PFSK-1 (cell line): ENCODE measurements at regions not wholly inside any gene's neighbourhood (a gene's known extent, or its start where the extent isn't known, plus 50 kb on each side); places are given as distances from the start of the nearest gene placed in this dataset.

ENCODE experiments used
- FOXP2 ChIP-seq: optimal IDR thresholded peaks from 2 replicates; pipeline ENCODE3; 2011; ENCODE audit warnings: borderline replicate concordance, control low read depth, inconsistent platforms; ENCODE audit not compliant: insufficient read depth; ENCODE audit errors: extremely low read length, extremely low read depth
- POLR2AphosphoS5 ChIP-seq: IDR thresholded peaks from 2 replicates; pipeline ENCODE4 v1.6.1; 2012; ENCODE audit warnings: low read depth, mild to moderate bottlenecking, control low read depth, low read length, moderate library complexity
- SIN3A ChIP-seq: IDR thresholded peaks from 2 replicates; pipeline ENCODE4 v1.6.1; 2012; ENCODE audit warnings: mild to moderate bottlenecking, low read length, moderate library complexity, borderline replicate concordance; ENCODE audit not compliant: insufficient read depth
- TAF1 ChIP-seq: IDR thresholded peaks from 2 replicates; pipeline ENCODE4 v1.6.1; 2012; ENCODE audit warnings: low read length, control low read depth, borderline replicate concordance; ENCODE audit not compliant: insufficient read depth
- TF ChIP-seq, protein P1 (sequence below), 2 experiments: IDR thresholded peaks; 2 replicates each; pipeline versions ENCODE4 v1.6.1 to v1.8.0; 2011 to 2012; ENCODE audit warnings: low read depth in 2 of 2, low read length in 2 of 2, control low read depth in 1 of 2, inconsistent platforms in 1 of 2, mild to moderate bottlenecking in 1 of 2, moderate library complexity in 1 of 2; ENCODE audit not compliant: insufficient read depth in 1 of 2

DNA sequence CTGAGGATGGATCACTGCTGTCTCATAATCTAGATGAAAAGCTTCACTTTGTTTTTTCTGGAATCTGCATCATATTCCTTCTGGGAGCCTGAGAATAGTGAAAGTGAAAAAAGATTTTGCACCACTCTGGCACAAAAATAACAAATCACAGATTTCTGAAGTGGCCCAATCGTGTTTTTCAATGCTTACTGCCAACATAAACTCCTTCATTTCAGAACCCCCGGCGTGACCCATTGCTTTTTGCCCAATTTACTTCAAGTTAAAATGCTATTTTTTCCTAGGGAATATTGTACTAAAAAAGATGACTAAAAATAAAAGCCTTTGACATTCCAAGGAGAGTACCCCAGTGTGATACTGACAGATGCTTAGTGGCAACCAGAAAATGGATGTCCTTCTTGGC, 53.7 kb upstream of the ANK3 start:
- TF ChIP-seq FOXP2 (no peak), SIN3A (no peak), POLR2AphosphoS5 (no peak)

DNA sequence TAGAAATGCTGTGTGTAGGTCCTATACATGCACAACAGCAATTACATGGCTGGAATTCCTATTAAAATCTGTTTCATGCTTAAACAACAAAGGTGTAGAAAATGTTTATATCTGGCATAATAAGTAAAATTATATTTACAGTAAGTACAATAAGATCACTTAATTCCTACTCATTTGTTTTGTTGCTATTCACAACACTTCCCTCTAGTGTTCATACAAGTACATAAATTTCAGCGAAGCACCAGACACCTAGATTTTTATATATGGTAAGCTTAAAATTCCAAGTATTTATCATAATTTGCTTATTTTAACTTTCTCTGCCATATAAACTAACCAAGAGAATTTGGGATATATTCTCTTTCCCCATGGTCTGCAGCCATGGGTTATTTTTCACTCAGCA, 51.8 kb upstream of the ANK3 start:
- TF ChIP-seq POLR2AphosphoS5 (no peak), FOXP2 (no peak), SIN3A (no peak), TAF1 (no peak)
- TF ChIP-seq, protein P1, sequence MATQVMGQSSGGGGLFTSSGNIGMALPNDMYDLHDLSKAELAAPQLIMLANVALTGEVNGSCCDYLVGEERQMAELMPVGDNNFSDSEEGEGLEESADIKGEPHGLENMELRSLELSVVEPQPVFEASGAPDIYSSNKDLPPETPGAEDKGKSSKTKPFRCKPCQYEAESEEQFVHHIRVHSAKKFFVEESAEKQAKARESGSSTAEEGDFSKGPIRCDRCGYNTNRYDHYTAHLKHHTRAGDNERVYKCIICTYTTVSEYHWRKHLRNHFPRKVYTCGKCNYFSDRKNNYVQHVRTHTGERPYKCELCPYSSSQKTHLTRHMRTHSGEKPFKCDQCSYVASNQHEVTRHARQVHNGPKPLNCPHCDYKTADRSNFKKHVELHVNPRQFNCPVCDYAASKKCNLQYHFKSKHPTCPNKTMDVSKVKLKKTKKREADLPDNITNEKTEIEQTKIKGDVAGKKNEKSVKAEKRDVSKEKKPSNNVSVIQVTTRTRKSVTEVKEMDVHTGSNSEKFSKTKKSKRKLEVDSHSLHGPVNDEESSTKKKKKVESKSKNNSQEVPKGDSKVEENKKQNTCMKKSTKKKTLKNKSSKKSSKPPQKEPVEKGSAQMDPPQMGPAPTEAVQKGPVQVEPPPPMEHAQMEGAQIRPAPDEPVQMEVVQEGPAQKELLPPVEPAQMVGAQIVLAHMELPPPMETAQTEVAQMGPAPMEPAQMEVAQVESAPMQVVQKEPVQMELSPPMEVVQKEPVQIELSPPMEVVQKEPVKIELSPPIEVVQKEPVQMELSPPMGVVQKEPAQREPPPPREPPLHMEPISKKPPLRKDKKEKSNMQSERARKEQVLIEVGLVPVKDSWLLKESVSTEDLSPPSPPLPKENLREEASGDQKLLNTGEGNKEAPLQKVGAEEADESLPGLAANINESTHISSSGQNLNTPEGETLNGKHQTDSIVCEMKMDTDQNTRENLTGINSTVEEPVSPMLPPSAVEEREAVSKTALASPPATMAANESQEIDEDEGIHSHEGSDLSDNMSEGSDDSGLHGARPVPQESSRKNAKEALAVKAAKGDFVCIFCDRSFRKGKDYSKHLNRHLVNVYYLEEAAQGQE (IDR thresholded peaks at IDR 0.05; ENCODE audit: insufficient read depth in 1 of 2, low read depth in 2 of 2, low read length in 2 of 2): no peak

DNA sequence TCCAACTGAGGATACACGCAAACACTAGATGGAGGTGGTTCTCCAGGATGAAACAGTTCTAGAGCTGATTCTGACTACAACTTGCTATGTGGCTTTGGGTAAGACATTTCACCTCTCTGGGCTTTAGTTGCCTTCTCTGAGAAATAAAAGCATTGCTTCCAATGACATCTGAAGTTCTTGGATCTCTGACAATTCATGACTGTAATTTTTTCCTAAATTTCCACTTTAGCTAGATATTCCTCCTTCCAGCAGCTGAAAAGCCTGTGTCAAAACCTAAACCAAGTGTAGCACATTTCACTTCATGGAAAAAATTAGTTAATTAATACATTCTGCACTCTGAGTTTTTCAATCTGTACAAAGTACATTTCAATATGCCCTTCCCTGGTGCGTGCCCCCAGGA, 50.0 kb upstream of the ANK3 start:
- TF ChIP-seq FOXP2 (no peak), POLR2AphosphoS5 (no peak), SIN3A (no peak), TAF1 (no peak)
- TF ChIP-seq, protein P1 (IDR thresholded peaks at IDR 0.05; ENCODE audit: insufficient read depth in 1 of 2, low read depth in 2 of 2, low read length in 2 of 2): no peak
